ENCODE measurements at regions not wholly inside any gene's neighbourhood (a gene's known extent, or its start where the extent isn't known, plus 50 kb on each side); places are given as distances from the start of the nearest gene placed in this dataset.
"Not testable (repeated sequence)": the region's sequence is repeated elsewhere in the genome, so short reads cannot be mapped to it uniquely, and the experiment has no call there.

DNA sequence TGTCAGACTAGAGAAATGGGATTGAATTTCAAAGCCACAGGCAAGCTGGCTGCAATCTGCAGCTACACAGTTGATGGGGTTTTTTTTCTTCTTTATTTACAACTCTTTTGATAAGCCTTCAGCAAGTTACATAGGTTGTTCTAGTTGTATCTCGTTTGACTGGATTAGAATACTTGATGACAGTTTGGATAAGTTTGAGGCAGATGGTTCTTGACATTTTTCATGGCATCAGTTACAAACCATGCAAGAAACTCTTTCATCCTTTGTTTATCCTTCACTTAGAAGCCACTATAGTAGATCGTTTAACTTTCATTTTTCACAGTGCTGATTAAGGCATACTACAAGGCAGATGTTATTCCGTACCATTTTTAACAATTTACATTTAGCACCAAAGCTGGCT lies 238.9 kb downstream of the TOX3 start:
- Histone ChIP-seq H3K36me3 (ENCODE audit: control insufficient read depth, insufficient read depth, low read length) (no peaks in the 10 kb centered on the region), H3K27ac (ENCODE audit: insufficient read depth, low read length, poor library complexity, severe bottlenecking) (no peak overlapping the region), H3K9me3 (ENCODE audit: control insufficient read depth in 2 of 2, low read length in 2 of 2) (no peaks in the 10 kb centered on the region), H3K27me3 (ENCODE audit: control insufficient read depth, insufficient read depth, low read length) (no peaks in the 10 kb centered on the region), H3K4me1 (ENCODE audit: control insufficient read depth, insufficient read depth, low read length, poor library complexity, severe bottlenecking) (no peaks in the 10 kb centered on the region), H3K4me3 (ENCODE audit: low read depth, low read length) (no peak overlapping the region)
- no peaks in the 10 kb centered on the region for H3K27me3 Mint-ChIP-seq
- no peak overlapping the region for H3K27ac Mint-ChIP-seq
- H3K4me3 Mint-ChIP-seq = no peak overlapping the region
- ATAC-seq (ENCODE audit: low read depth in 2 of 2) (no peak), DNase-seq (no peak)
- H3K36me3 Mint-ChIP-seq = no peaks in the 10 kb centered on the region
- no peaks in the 10 kb centered on the region for H3K4me1 Mint-ChIP-seq
- peaks cover 0 to 16% (median 6%) of the 10 kb centered on the region in 7 donors for H3K9me3 Mint-ChIP-seq

DNA sequence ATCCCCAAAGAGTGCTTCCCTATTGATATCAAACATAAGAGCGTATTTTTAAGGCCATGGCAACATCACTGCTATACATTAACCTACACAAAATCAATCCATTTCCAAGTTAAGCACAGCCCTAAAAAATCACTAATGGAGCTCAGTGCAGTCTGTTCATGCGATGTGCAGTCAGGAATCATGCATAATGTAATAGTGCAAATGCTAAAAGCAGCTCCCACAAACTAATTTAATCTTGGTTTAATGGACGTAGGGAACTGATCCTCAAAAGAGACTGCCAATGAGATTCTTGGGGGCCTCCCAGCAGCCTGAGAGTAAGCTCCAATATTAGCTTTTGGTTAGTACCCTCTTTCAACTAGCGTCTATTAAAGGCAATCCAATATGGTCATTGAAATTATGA lies 245.9 kb downstream of the TOX3 start:
- Histone ChIP-seq H3K4me3 (ENCODE audit: low read depth, low read length) (no peak overlapping the region), H3K4me1 (ENCODE audit: control insufficient read depth, insufficient read depth, low read length, poor library complexity, severe bottlenecking) (no peaks in the 10 kb centered on the region), H3K36me3 (ENCODE audit: control insufficient read depth, insufficient read depth, low read length) (no peaks in the 10 kb centered on the region), H3K9me3 (ENCODE audit: control insufficient read depth in 2 of 2, low read length in 2 of 2) (peaks cover 0 to 1% of the 10 kb centered on the region in 2 experiments), H3K27me3 (ENCODE audit: control insufficient read depth, insufficient read depth, low read length) (no peaks in the 10 kb centered on the region), H3K27ac (ENCODE audit: insufficient read depth, low read length, poor library complexity, severe bottlenecking) (no peak overlapping the region)
- H3K27ac Mint-ChIP-seq = no peak overlapping the region
- H3K4me3 Mint-ChIP-seq = no peak overlapping the region
- H3K27me3 Mint-ChIP-seq = no peaks in the 10 kb centered on the region
- no peaks in the 10 kb centered on the region for H3K36me3 Mint-ChIP-seq
- H3K9me3 Mint-ChIP-seq = peaks cover 2 to 16% (median 3%) of the 10 kb centered on the region in 7 donors
- DNase-seq (no peak), ATAC-seq (ENCODE audit: low read depth in 2 of 2) (no peak)
- no peaks in the 10 kb centered on the region for H3K4me1 Mint-ChIP-seq

DNA sequence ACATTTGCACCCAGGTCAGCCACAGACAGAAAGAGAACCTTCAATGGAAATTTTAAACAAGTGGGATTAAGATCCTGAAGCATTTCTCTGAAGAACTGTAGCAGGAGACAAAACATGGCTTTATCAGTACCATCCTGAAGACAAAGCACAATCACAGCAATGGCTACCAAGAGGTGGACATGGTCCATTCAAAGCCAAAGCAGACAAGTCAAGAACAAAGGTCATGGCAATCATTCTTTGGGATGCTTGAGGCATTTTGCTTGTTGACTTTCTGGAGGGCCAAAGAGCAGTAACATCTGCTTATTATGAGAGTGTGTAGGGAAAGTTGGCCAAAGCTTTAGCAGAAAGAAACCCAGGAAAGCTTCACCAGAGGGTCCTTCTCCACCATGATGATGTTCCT lies 248.2 kb downstream of the TOX3 start:
- H3K36me3 ChIP-seq (ENCODE audit: control insufficient read depth, insufficient read depth, low read length) = no peaks in the 10 kb centered on the region
- no peaks in the 10 kb centered on the region for H3K4me1 ChIP-seq (ENCODE audit: control insufficient read depth, insufficient read depth, low read length, poor library complexity, severe bottlenecking)
- DNase-seq (no peak), ATAC-seq (ENCODE audit: low read depth in 2 of 2) (no peak)
- Mint-ChIP-seq H3K4me1 (no peaks in the 10 kb centered on the region), H3K9me3 (peaks cover 1 to 15% (median 4%) of the 10 kb centered on the region in 7 donors), H3K27ac (no peak overlapping the region), H3K4me3 (no peak overlapping the region), H3K36me3 (no peaks in the 10 kb centered on the region), H3K27me3 (no peaks in the 10 kb centered on the region)
- H3K9me3 ChIP-seq (ENCODE audit: control insufficient read depth in 2 of 2, low read length in 2 of 2) = peaks cover 0 to 1% of the 10 kb centered on the region in 2 experiments
- no peak overlapping the region for H3K27ac ChIP-seq (ENCODE audit: insufficient read depth, low read length, poor library complexity, severe bottlenecking)
- no peaks in the 10 kb centered on the region for H3K27me3 ChIP-seq (ENCODE audit: control insufficient read depth, insufficient read depth, low read length)
- no peak overlapping the region for H3K4me3 ChIP-seq (ENCODE audit: low read depth, low read length)

DNA sequence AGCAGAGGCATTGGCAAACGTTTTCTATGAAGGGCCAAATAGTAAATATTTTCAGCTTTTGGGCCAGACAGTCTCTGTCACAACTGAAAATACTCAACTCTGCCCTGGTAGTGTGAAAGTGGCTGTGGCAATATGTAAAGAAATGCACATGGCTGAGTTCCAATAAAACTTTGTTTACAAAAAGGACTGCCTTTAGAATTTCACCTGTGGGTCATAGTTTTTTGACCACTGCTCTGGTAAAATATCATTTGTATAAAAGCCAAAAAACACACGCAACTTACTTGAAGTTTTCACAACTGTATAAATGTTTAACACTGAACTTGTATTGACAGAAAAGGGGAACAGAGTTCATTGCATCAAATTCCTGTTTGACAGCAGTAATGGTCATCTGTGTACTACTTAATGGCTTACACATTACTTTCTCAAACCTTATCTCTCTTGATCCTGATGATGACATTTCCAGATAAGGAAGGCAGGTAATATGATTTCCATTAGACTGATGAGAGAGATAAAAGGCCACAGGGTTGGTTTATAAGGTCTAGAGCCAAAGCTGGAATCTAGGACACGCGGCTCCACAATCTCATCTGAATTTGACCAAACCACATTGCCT lies 250.1 kb downstream of the TOX3 start:
- H3K4me1 ChIP-seq (ENCODE audit: control insufficient read depth, insufficient read depth, low read length, poor library complexity, severe bottlenecking); H3K4me3 ChIP-seq (ENCODE audit: low read depth, low read length); H3K36me3 Mint-ChIP-seq; H3K4me1 Mint-ChIP-seq; H3K27me3 ChIP-seq (ENCODE audit: control insufficient read depth, insufficient read depth, low read length); H3K27ac ChIP-seq (ENCODE audit: insufficient read depth, low read length, poor library complexity, severe bottlenecking); H3K27me3 Mint-ChIP-seq; H3K36me3 ChIP-seq (ENCODE audit: control insufficient read depth, insufficient read depth, low read length); DNase-seq; H3K9me3 ChIP-seq (ENCODE audit: control insufficient read depth in 2 of 2, low read length in 2 of 2); ATAC-seq (ENCODE audit: low read depth in 2 of 2); H3K4me3 Mint-ChIP-seq; H3K27ac Mint-ChIP-seq: not testable (repeated sequence)
- peaks cover 1 to 11% (median 7%) of the 10 kb centered on the region in 7 donors for H3K9me3 Mint-ChIP-seq

DNA sequence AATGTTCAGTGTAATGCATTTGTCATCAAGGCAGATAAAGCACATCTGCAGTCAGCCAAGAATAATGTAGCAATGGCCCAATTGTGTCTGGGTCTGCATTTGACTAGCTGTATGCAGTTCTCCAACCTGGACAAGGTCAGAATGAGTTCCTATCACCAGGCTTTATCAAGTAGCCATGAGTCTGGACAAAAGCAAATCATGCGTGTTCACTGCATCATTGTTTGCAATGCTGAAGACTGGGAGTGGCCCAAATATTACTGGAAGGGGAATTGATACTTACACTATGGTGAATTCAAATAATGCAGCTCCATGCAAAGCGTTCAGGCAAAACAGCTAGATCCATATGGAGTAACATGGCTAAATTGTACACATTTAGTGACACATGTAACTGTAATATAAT lies 250.9 kb downstream of the TOX3 start:
- Histone ChIP-seq H3K4me3 (ENCODE audit: low read depth, low read length) (no peak overlapping the region), H3K9me3 (ENCODE audit: control insufficient read depth in 2 of 2, low read length in 2 of 2) (peaks cover 0 to 1% of the 10 kb centered on the region in 2 experiments), H3K36me3 (ENCODE audit: control insufficient read depth, insufficient read depth, low read length) (no peaks in the 10 kb centered on the region), H3K27me3 (ENCODE audit: control insufficient read depth, insufficient read depth, low read length) (no peaks in the 10 kb centered on the region), H3K27ac (ENCODE audit: insufficient read depth, low read length, poor library complexity, severe bottlenecking) (no peak overlapping the region), H3K4me1 (ENCODE audit: control insufficient read depth, insufficient read depth, low read length, poor library complexity, severe bottlenecking) (no peaks in the 10 kb centered on the region)
- Mint-ChIP-seq H3K4me3 (no peak overlapping the region), H3K27me3 (no peaks in the 10 kb centered on the region), H3K9me3 (peaks cover 0 to 11% (median 4%) of the 10 kb centered on the region in 7 donors), H3K36me3 (no peaks in the 10 kb centered on the region), H3K27ac (no peak overlapping the region), H3K4me1 (no peaks in the 10 kb centered on the region)
- ATAC-seq (ENCODE audit: low read depth in 2 of 2) (no peak), DNase-seq (no peak)

DNA sequence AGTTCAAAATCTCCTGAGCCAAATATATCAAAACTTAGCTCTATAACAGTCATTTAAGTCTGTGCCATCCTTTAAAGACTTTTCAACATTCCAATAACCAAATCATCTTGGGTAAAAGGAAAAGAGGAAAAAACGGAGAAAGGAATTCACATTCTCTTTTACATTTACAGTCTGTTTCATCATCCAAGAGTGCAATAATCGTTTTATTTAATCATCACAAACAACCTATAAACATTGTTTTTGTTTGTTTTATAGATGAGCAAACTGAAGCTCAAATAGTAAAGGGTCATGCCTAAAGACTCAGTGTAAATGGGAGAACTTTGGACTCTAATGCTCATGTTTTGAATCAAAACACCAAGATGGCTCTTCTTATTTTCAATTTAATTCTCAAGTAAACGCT lies 252.3 kb downstream of the TOX3 start:
- no peaks in the 10 kb centered on the region for H3K36me3 Mint-ChIP-seq
- H3K9me3 Mint-ChIP-seq = peaks cover 0 to 9% (median 4%) of the 10 kb centered on the region in 7 donors
- no peak overlapping the region for H3K27ac ChIP-seq (ENCODE audit: insufficient read depth, low read length, poor library complexity, severe bottlenecking)
- H3K27me3 Mint-ChIP-seq = no peaks in the 10 kb centered on the region
- peaks cover 0 to 1% of the 10 kb centered on the region in 2 experiments for H3K9me3 ChIP-seq (ENCODE audit: control insufficient read depth in 2 of 2, low read length in 2 of 2)
- H3K36me3 ChIP-seq (ENCODE audit: control insufficient read depth, insufficient read depth, low read length) = no peaks in the 10 kb centered on the region
- no peaks in the 10 kb centered on the region for H3K27me3 ChIP-seq (ENCODE audit: control insufficient read depth, insufficient read depth, low read length)
- H3K27ac Mint-ChIP-seq = no peak overlapping the region
- no peak overlapping the region for H3K4me3 ChIP-seq (ENCODE audit: low read depth, low read length)
- no peaks in the 10 kb centered on the region for H3K4me1 ChIP-seq (ENCODE audit: control insufficient read depth, insufficient read depth, low read length, poor library complexity, severe bottlenecking)
- no peaks in the 10 kb centered on the region for H3K4me1 Mint-ChIP-seq
- ATAC-seq (ENCODE audit: low read depth in 2 of 2) (no peak), DNase-seq (no peak)
- H3K4me3 Mint-ChIP-seq = no peak overlapping the region

DNA sequence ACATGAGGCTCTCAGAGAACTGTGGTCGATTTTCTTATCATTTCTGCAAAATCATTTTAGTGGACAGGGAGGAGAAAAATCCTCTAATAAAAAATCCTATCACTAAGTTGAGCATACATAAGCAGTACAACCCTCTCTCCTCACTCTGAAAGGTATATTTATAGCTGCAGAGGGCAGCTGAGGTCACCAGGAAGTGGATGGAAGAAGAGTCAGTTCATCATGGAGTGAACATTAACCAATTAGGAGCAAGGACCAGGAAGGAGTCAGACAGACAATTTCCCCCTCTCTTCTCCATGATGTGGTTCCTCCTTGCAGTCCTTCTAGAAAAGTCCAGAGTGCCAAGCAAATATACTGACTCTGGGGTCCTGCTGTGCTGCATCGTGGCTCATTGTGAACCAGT lies 253.7 kb downstream of the TOX3 start:
- Mint-ChIP-seq H3K4me3 (no peak overlapping the region), H3K27me3 (no peaks in the 10 kb centered on the region), H3K9me3 (peaks cover 0 to 11% (median 6%) of the 10 kb centered on the region in 7 donors), H3K27ac (no peak overlapping the region), H3K4me1 (no peaks in the 10 kb centered on the region), H3K36me3 (no peaks in the 10 kb centered on the region)
- no peak overlapping the region for H3K4me3 ChIP-seq (ENCODE audit: low read depth, low read length)
- H3K9me3 ChIP-seq (ENCODE audit: control insufficient read depth in 2 of 2, low read length in 2 of 2) = no peaks in the 10 kb centered on the region
- H3K4me1 ChIP-seq (ENCODE audit: control insufficient read depth, insufficient read depth, low read length, poor library complexity, severe bottlenecking) = no peaks in the 10 kb centered on the region
- DNase-seq = no peak
- no peak overlapping the region for H3K27ac ChIP-seq (ENCODE audit: insufficient read depth, low read length, poor library complexity, severe bottlenecking)
- no peak for ATAC-seq (ENCODE audit: low read depth in 2 of 2)
- H3K27me3 ChIP-seq (ENCODE audit: control insufficient read depth, insufficient read depth, low read length) = no peaks in the 10 kb centered on the region
- H3K36me3 ChIP-seq (ENCODE audit: control insufficient read depth, insufficient read depth, low read length) = no peaks in the 10 kb centered on the region

DNA sequence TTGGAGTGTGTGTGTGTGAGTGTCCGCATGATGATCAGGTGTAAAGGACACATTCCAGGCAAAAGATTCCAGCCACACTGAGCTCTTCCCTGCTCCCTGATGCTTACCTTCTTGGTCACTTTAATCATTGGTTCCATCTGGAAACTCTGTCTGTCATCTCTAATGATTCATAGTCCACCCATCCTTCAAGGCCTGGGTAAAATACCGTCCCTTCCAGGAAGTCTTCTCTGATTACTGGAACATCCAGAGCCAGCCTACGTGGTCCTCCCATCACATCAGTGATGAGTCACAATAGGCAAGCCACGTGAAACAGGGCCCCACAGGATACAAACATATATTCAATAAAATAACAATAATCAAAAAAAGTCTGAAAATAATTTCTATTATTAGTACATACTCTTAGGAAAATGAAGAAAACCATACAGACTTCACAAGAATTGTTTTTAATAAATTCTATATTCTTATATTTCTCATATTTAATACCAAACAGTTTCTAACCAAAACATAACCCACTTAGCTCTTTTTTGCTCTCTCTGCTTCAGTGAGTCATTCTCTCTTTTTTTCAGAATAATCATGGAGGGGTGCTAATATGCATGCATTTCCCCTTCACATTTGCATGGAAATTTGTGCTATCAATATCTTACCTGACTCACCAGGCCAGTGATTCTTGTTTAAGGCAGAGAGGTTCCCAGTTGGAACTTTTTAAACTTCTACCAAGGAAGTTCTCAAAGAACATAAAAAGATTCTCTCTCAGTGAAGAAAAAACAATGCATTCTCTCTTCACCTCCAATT lies 263.2 kb downstream of the TOX3 start:
- no peaks in the 10 kb centered on the region for H3K36me3 Mint-ChIP-seq
- H3K4me1 Mint-ChIP-seq = no peaks in the 10 kb centered on the region
- no peaks in the 10 kb centered on the region for H3K27me3 Mint-ChIP-seq
- no peaks in the 10 kb centered on the region for H3K36me3 ChIP-seq (ENCODE audit: control insufficient read depth, insufficient read depth, low read length)
- H3K9me3 ChIP-seq (ENCODE audit: control insufficient read depth in 2 of 2, low read length in 2 of 2) = no peaks in the 10 kb centered on the region
- DNase-seq (no peak), ATAC-seq (ENCODE audit: low read depth in 2 of 2) (no peak)
- no peak overlapping the region for H3K4me3 ChIP-seq (ENCODE audit: low read depth, low read length)
- no peak overlapping the region for H3K27ac Mint-ChIP-seq
- no peak overlapping the region for H3K27ac ChIP-seq (ENCODE audit: insufficient read depth, low read length, poor library complexity, severe bottlenecking)
- no peaks in the 10 kb centered on the region for H3K4me1 ChIP-seq (ENCODE audit: control insufficient read depth, insufficient read depth, low read length, poor library complexity, severe bottlenecking)
- peaks cover 0 to 17% (median 3%) of the 10 kb centered on the region in 7 donors for H3K9me3 Mint-ChIP-seq
- H3K4me3 Mint-ChIP-seq = no peak overlapping the region
- H3K27me3 ChIP-seq (ENCODE audit: control insufficient read depth, insufficient read depth, low read length) = no peaks in the 10 kb centered on the region

All from CD4-positive, CD25-positive, alpha-beta regulatory T cell (primary cell).